ENCODE measurements at regions not wholly inside any gene's neighbourhood (a gene's known extent, or its start where the extent isn't known, plus 50 kb on each side); places are given as distances from the start of the nearest gene placed in this dataset.

DNA sequence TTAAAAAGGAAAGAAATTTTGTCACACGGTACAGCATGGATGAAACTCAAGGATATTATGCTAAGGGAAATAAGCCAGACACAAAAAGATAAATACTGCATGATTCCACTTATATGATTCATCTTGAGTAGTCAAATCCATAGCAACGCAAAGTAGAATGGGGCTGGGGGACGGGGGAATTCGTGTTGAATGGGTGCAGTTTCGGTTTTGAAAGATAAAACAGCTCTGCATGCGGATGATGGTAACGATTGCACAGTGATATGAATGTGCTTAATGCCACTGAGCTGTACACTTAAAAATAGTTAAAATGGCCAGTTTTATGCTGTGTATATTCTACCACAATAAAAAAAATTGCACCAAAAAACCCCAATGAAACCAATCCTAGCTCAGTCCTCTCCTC is 52.9 kb upstream of the SIRPA start:
- no TSS peak for BruUV-seq (replicated peaks)
- no peak for ATAC-seq
- intact Hi-C loops (cut with micrococcal nuclease; ENCODE audit: unreplicated experiment): no loop called here
- Histone ChIP-seq H3K4me3 (replicated peaks in 1 of 3; ENCODE audit: insufficient read depth in 1 of 3, low read depth in 2 of 3, low read length in 3 of 3) (no peak overlapping the region), H3K9ac (ENCODE audit: insufficient read depth, low read depth, low read length) (no peak overlapping the region), H3K4me1 (ENCODE audit: insufficient read depth, low read length) (no peaks in the 10 kb centered on the region), H3K79me2 (ENCODE audit: insufficient read depth, low read length) (no peaks in the 10 kb centered on the region), H3K9me3 (ENCODE audit: low read length) (no peaks in the 10 kb centered on the region), H4K20me1 (ENCODE audit: insufficient read depth, low read length) (no peaks in the 10 kb centered on the region), H3K36me3 (replicated peaks in 1 of 2; ENCODE audit: control insufficient read depth in 1 of 2, insufficient read depth in 2 of 2, low read length in 2 of 2) (no peaks in the 10 kb centered on the region), H3K4me2 (ENCODE audit: low read depth, low read length) (no peak overlapping the region), H2AFZ (ENCODE audit: low read length) (no peak overlapping the region), H3K27ac (ENCODE audit: extremely low read length, insufficient read depth, low read length) (no peak overlapping the region), H3K27me3 (ENCODE audit: control insufficient read depth in 1 of 2, insufficient read depth in 2 of 2, low read length in 2 of 2) (no peaks in the 10 kb centered on the region)
- CTCF ChIA-PET (ENCODE audit: low intra/inter-chr PET ratio, low total read pairs): no interaction called here
- no peak for DNase-seq (ENCODE audit: low spot score)
- FAIRE-seq: no peak
- POLR2A ChIA-PET: no interaction called here
- in situ Hi-C loops (cut with HindIII; ENCODE audit: extremely low pct_ligation_motif_present, low pct_unique_long_range_greater_than_20kb): no loop called here
- 74% methylated on average over 7 of the region's 7 CpGs for WGBS (ENCODE audit: low lambda C conversion rate)
- TF ChIP-seq ZNF569 (CRISPR knock-in tag; IDR thresholded peaks at IDR 0.05; ENCODE audit: borderline replicate concordance) (no peak), HNF4A (CRISPR knock-in tag; IDR thresholded peaks at IDR 0.05) (no peak), CHCHD3 (CRISPR knock-in tag; IDR thresholded peaks at IDR 0.05) (no peak), JDP2 (CRISPR knock-in tag; IDR thresholded peaks at IDR 0.05; ENCODE audit: borderline replicate concordance) (no peak), ZNF101 (CRISPR knock-in tag; IDR thresholded peaks at IDR 0.05; ENCODE audit: borderline replicate concordance, low read depth) (no peak), ZNF124 (CRISPR knock-in tag; IDR thresholded peaks at IDR 0.05) (no peak), SMC3 (IDR thresholded peaks at IDR 0.05; ENCODE audit: low read length) (no peak), GTF2F1 (IDR thresholded peaks at IDR 0.05; ENCODE audit: low read length) (no peak), BCL6 (CRISPR knock-in tag; IDR thresholded peaks at IDR 0.05) (no peak), KLF6 (CRISPR knock-in tag; IDR thresholded peaks at IDR 0.05) (no peak)
- TF ChIP-seq, protein P1, sequence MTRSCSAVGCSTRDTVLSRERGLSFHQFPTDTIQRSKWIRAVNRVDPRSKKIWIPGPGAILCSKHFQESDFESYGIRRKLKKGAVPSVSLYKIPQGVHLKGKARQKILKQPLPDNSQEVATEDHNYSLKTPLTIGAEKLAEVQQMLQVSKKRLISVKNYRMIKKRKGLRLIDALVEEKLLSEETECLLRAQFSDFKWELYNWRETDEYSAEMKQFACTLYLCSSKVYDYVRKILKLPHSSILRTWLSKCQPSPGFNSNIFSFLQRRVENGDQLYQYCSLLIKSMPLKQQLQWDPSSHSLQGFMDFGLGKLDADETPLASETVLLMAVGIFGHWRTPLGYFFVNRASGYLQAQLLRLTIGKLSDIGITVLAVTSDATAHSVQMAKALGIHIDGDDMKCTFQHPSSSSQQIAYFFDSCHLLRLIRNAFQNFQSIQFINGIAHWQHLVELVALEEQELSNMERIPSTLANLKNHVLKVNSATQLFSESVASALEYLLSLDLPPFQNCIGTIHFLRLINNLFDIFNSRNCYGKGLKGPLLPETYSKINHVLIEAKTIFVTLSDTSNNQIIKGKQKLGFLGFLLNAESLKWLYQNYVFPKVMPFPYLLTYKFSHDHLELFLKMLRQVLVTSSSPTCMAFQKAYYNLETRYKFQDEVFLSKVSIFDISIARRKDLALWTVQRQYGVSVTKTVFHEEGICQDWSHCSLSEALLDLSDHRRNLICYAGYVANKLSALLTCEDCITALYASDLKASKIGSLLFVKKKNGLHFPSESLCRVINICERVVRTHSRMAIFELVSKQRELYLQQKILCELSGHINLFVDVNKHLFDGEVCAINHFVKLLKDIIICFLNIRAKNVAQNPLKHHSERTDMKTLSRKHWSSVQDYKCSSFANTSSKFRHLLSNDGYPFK (CRISPR knock-in tag; IDR thresholded peaks at IDR 0.05; ENCODE audit: borderline replicate concordance): no peak
- TF ChIP-seq, protein P2, sequence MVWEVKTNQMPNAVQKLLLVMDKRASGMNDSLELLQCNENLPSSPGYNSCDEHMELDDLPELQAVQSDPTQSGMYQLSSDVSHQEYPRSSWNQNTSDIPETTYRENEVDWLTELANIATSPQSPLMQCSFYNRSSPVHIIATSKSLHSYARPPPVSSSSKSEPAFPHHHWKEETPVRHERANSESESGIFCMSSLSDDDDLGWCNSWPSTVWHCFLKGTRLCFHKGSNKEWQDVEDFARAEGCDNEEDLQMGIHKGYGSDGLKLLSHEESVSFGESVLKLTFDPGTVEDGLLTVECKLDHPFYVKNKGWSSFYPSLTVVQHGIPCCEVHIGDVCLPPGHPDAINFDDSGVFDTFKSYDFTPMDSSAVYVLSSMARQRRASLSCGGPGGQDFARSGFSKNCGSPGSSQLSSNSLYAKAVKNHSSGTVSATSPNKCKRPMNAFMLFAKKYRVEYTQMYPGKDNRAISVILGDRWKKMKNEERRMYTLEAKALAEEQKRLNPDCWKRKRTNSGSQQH (CRISPR knock-in tag; IDR thresholded peaks at IDR 0.05; ENCODE audit: low read depth): no peak
- TF ChIP-seq, protein P3, sequence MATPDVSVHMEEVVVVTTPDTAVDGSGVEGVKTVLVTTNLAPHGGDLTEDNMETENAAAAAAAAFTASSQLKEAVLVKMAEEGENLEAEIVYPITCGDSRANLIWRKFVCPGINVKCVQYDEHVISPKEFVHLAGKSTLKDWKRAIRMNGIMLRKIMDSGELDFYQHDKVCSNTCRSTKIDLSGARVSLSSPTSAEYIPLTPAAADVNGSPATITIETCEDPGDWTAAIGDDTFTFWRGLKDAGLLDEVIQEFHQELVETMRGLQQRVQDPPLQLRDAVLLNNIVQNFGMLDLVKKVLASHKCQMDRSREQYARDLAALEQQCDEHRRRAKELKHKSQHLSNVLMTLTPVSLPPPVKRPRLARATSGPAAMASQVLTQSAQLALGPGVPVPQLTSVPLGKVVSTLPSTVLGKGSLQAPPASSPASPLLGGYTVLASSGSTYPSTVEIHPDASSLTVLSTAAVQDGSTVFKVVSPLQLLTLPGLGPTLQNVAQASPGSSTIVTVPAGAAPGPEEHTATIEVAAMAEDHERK (CRISPR knock-in tag; IDR thresholded peaks at IDR 0.05; ENCODE audit: low read depth): no peak
- TF ChIP-seq, protein P4, sequence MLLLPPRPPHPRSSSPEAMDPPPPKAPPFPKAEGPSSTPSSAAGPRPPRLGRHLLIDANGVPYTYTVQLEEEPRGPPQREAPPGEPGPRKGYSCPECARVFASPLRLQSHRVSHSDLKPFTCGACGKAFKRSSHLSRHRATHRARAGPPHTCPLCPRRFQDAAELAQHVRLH (CRISPR knock-in tag; IDR thresholded peaks at IDR 0.05; ENCODE audit: borderline replicate concordance, low read depth): no peak
- TF ChIP-seq, protein P5, sequence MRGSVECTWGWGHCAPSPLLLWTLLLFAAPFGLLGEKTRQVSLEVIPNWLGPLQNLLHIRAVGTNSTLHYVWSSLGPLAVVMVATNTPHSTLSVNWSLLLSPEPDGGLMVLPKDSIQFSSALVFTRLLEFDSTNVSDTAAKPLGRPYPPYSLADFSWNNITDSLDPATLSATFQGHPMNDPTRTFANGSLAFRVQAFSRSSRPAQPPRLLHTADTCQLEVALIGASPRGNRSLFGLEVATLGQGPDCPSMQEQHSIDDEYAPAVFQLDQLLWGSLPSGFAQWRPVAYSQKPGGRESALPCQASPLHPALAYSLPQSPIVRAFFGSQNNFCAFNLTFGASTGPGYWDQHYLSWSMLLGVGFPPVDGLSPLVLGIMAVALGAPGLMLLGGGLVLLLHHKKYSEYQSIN (CRISPR knock-in tag; IDR thresholded peaks at IDR 0.05; ENCODE audit: borderline replicate concordance): no peak
- TF ChIP-seq, protein P6, sequence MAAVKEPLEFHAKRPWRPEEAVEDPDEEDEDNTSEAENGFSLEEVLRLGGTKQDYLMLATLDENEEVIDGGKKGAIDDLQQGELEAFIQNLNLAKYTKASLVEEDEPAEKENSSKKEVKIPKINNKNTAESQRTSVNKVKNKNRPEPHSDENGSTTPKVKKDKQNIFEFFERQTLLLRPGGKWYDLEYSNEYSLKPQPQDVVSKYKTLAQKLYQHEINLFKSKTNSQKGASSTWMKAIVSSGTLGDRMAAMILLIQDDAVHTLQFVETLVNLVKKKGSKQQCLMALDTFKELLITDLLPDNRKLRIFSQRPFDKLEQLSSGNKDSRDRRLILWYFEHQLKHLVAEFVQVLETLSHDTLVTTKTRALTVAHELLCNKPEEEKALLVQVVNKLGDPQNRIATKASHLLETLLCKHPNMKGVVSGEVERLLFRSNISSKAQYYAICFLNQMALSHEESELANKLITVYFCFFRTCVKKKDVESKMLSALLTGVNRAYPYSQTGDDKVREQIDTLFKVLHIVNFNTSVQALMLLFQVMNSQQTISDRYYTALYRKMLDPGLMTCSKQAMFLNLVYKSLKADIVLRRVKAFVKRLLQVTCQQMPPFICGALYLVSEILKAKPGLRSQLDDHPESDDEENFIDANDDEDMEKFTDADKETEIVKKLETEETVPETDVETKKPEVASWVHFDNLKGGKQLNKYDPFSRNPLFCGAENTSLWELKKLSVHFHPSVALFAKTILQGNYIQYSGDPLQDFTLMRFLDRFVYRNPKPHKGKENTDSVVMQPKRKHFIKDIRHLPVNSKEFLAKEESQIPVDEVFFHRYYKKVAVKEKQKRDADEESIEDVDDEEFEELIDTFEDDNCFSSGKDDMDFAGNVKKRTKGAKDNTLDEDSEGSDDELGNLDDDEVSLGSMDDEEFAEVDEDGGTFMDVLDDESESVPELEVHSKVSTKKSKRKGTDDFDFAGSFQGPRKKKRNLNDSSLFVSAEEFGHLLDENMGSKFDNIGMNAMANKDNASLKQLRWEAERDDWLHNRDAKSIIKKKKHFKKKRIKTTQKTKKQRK (IDR thresholded peaks at IDR 0.05; ENCODE audit: low read length): no peak

All from HepG2 (cell line).